Keratinocyte (primary cell): ENCODE measurements at regions not wholly inside any gene's neighbourhood (a gene's known extent, or its start where the extent isn't known, plus 50 kb on each side); places are given as distances from the start of the nearest gene placed in this dataset.

ENCODE experiments used
- DNase-seq: peaks from one replicate; pipeline ENCODE4 v3.0.0-alpha.2; 2011; ENCODE audit warnings: low read depth, missing footprints, low spot score
- FAIRE-seq: peaks from 2 replicates; lab custom pipeline; 2011; peaks lifted over from hg19 to GRCh38; lab: Jason Lieb, UNC
- H2AFZ ChIP-seq: 2 replicates; pipeline ENCODE4 v1.6.0; 2012; ENCODE audit warnings: low read length, control low read depth, inconsistent platforms; ENCODE audit not compliant: control insufficient read depth
- H3K27ac ChIP-seq: 2 replicates; pipeline ENCODE4 v1.5.1; 2011; ENCODE audit warnings: low read length; ENCODE audit not compliant: control insufficient read depth, insufficient read depth
- H3K27me3 ChIP-seq: 3 replicates; pipeline ENCODE4 v1.6.0; 2011; ENCODE audit warnings: low read length; ENCODE audit not compliant: control insufficient read depth, insufficient read depth; ENCODE audit errors: extremely low read depth
- H3K36me3 ChIP-seq, 2 experiments: 2 replicates in 1 of 2; 3 replicates in 1 of 2; pipeline ENCODE4 v1.5.1; 2011; ENCODE audit warnings: low read length in 2 of 2, mild to moderate bottlenecking in 1 of 2; ENCODE audit not compliant: control insufficient read depth in 2 of 2, insufficient read depth in 2 of 2; ENCODE audit errors: extremely low read depth in 1 of 2
- H3K4me1 ChIP-seq: 3 replicates; pipeline ENCODE4 v1.5.1; 2011; ENCODE audit warnings: low read length; ENCODE audit not compliant: control insufficient read depth, insufficient read depth; ENCODE audit errors: extremely low read depth
- H3K4me2 ChIP-seq: 3 replicates; pipeline ENCODE4 v1.6.0; 2011; ENCODE audit warnings: low read depth, low read length; ENCODE audit not compliant: control insufficient read depth, insufficient read depth; ENCODE audit errors: extremely low read depth
- H3K4me3 ChIP-seq, 3 experiments: fragments of 200-600 bp in 1 of 3; sonication (generic) in 1 of 3; 2 replicates in 2 of 3; 3 replicates in 1 of 3; pipeline ENCODE4 v1.5.1; 2011 to 2016; ENCODE audit warnings: low read length in 3 of 3, mild to moderate bottlenecking in 3 of 3, control low read depth in 2 of 3, inconsistent platforms in 1 of 3, low read depth in 1 of 3, mixed read lengths in 1 of 3, mixed run types in 1 of 3, moderate library complexity in 1 of 3; ENCODE audit not compliant: control insufficient read depth in 2 of 3, insufficient read depth in 2 of 3; ENCODE audit errors: extremely low read depth in 1 of 3
- H3K79me2 ChIP-seq: 2 replicates; pipeline ENCODE4 v1.6.0; 2012; ENCODE audit warnings: low read length; ENCODE audit not compliant: control insufficient read depth, insufficient read depth
- H3K9ac ChIP-seq: 3 replicates; pipeline ENCODE4 v1.6.0; 2011; ENCODE audit warnings: low read length; ENCODE audit not compliant: control insufficient read depth, insufficient read depth; ENCODE audit errors: extremely low read depth
- H3K9me1 ChIP-seq: 3 replicates; pipeline ENCODE4 v1.6.0; 2011; ENCODE audit warnings: low read length; ENCODE audit not compliant: control insufficient read depth, insufficient read depth; ENCODE audit errors: extremely low read depth
- H3K9me3 ChIP-seq: 2 replicates; pipeline ENCODE4 v1.5.1; 2012; ENCODE audit warnings: low read depth, low read length; ENCODE audit not compliant: control insufficient read depth
- H4K20me1 ChIP-seq: 3 replicates; pipeline ENCODE4 v1.6.0; 2011; ENCODE audit warnings: low read length; ENCODE audit not compliant: control insufficient read depth, insufficient read depth; ENCODE audit errors: extremely low read depth
- EZH2 ChIP-seq: IDR thresholded peaks from one replicate; pipeline ENCODE4 v1.6.1; 2012; ENCODE audit warnings: inconsistent platforms, mild to moderate bottlenecking, low read length, moderate library complexity
- dilution Hi-C: fragments of 300-500 bp; cut with MboI; formaldehyde crosslinking; loops from one replicate; pipeline ENCODE4 v1.7.0; 2020; ENCODE audit warnings: low sequenced_read_pairs; ENCODE audit not compliant: extremely low pct_ligation_motif_present
- TF ChIP-seq, protein P1 (sequence below), 3 experiments: IDR thresholded peaks in 1 of 3; conservative IDR thresholded peaks in 1 of 3; optimal IDR thresholded peaks in 1 of 3; 2 replicates in 2 of 3; 3 replicates in 1 of 3; pipeline versions ENCODE3 to v1.5.1; 2011; ENCODE audit warnings: low read length in 3 of 3, mild to moderate bottlenecking in 3 of 3, moderate library complexity in 2 of 3, control low read depth in 1 of 3, inconsistent platforms in 1 of 3; ENCODE audit not compliant: insufficient read depth in 2 of 3; ENCODE audit errors: extremely low read depth in 1 of 3

GRCh38 chr5:130624805-130625204 is 540.3 kb downstream of the HINT1 start:
- TF ChIP-seq, protein P1, sequence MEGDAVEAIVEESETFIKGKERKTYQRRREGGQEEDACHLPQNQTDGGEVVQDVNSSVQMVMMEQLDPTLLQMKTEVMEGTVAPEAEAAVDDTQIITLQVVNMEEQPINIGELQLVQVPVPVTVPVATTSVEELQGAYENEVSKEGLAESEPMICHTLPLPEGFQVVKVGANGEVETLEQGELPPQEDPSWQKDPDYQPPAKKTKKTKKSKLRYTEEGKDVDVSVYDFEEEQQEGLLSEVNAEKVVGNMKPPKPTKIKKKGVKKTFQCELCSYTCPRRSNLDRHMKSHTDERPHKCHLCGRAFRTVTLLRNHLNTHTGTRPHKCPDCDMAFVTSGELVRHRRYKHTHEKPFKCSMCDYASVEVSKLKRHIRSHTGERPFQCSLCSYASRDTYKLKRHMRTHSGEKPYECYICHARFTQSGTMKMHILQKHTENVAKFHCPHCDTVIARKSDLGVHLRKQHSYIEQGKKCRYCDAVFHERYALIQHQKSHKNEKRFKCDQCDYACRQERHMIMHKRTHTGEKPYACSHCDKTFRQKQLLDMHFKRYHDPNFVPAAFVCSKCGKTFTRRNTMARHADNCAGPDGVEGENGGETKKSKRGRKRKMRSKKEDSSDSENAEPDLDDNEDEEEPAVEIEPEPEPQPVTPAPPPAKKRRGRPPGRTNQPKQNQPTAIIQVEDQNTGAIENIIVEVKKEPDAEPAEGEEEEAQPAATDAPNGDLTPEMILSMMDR (optimal IDR thresholded peaks at IDR 0.05 in 1 of 3, IDR thresholded peaks at IDR 0.05 in 1 of 3, conservative IDR thresholded peaks at IDR 0.05 in 1 of 3; ENCODE audit: extremely low read depth in 1 of 3, insufficient read depth in 2 of 3, low read length in 3 of 3) = no peak
- TF ChIP-seq EZH2 = no peak
- Histone ChIP-seq H3K9ac (no peak overlapping the region), H3K36me3 (no peaks in the 10 kb centered on the region), H3K27me3 (no peaks in the 10 kb centered on the region), H4K20me1 (no peaks in the 10 kb centered on the region), H3K4me3 (no peak overlapping the region), H3K4me1 (no peaks in the 10 kb centered on the region), H3K4me2 (no peak overlapping the region), H3K9me1 (no peaks in the 10 kb centered on the region), H3K9me3 (no peaks in the 10 kb centered on the region), H3K27ac (no peak overlapping the region), H3K79me2 (no peaks in the 10 kb centered on the region), H2AFZ (no peak overlapping the region)
- DNase-seq (no peak), FAIRE-seq (no peak)
- dilution Hi-C loops = no loop called here

- H2AFZ ChIP-seq = no peak overlapping the region
- peak; percentile 20 for FAIRE-seq
- H3K4me3 ChIP-seq = no peak overlapping the region
- no peaks in the 10 kb centered on the region for H3K9me3 ChIP-seq
- TF ChIP-seq EZH2 = no peak
- TF ChIP-seq, protein P1 (optimal IDR thresholded peaks at IDR 0.05 in 1 of 3, IDR thresholded peaks at IDR 0.05 in 1 of 3, conservative IDR thresholded peaks at IDR 0.05 in 1 of 3; ENCODE audit: extremely low read depth in 1 of 3, insufficient read depth in 2 of 3, low read length in 3 of 3) = no peak
- H3K4me1 ChIP-seq = no peaks in the 10 kb centered on the region
- no peak overlapping the region for H3K4me2 ChIP-seq
- H3K27ac ChIP-seq = no peak overlapping the region
- no peaks in the 10 kb centered on the region for H3K36me3 ChIP-seq
- H3K79me2 ChIP-seq = no peaks in the 10 kb centered on the region
- no peaks in the 10 kb centered on the region for H3K27me3 ChIP-seq
- no peak for DNase-seq
- H4K20me1 ChIP-seq = no peaks in the 10 kb centered on the region
- dilution Hi-C loops = no loop called here
- no peak overlapping the region for H3K9ac ChIP-seq
- H3K9me1 ChIP-seq = no peaks in the 10 kb centered on the region
These were observed 548.9 kb downstream of the HINT1 start for GRCh38 chr5:130616161-130616560.
